ENCODE measurements at regions not wholly inside any gene's neighbourhood (a gene's known extent, or its start where the extent isn't known, plus 50 kb on each side); places are given as distances from the start of the nearest gene placed in this dataset.

- intact Hi-C loops (cut with DNase I): no loop called here
- no peak for ATAC-seq
Measured at GRCh38 chr3:81279481-81280379, 481.7 kb downstream of the GBE1 start.

GRCh38 chr3:81277853-81278252 lies 483.6 kb downstream of the GBE1 start:
- Histone ChIP-seq H3K4me3 (no peak overlapping the region), H3K27ac (no peak overlapping the region), H3K4me1 (no peaks in the 10 kb centered on the region), H3K36me3 (no peaks in the 10 kb centered on the region), H3K9me3 (no peaks in the 10 kb centered on the region), H3K27me3 (no peaks in the 10 kb centered on the region)
- intact Hi-C loops (cut with DNase I): no loop called here
- ATAC-seq: no peak
- no peak for TF ChIP-seq CTCF (IDR thresholded peaks at IDR 0.05)
- no peak for DNase-seq

More at GRCh38 chr3:81279481-81280379, 481.7 kb downstream of the GBE1 start:
- Histone ChIP-seq H3K36me3 (no peaks in the 10 kb centered on the region), H3K4me1 (no peaks in the 10 kb centered on the region), H3K27ac (no peak overlapping the region), H3K4me3 (no peak overlapping the region), H3K9me3 (no peaks in the 10 kb centered on the region), H3K27me3 (no peaks in the 10 kb centered on the region)
- DNase-seq: no peak
- TF ChIP-seq CTCF (IDR thresholded peaks at IDR 0.05): no peak

GRCh38 chr3:81274671-81275070 lies 486.8 kb downstream of the GBE1 start:
- H3K9me3 ChIP-seq: no peaks in the 10 kb centered on the region
- no peaks in the 10 kb centered on the region for H3K4me1 ChIP-seq
- intact Hi-C loops (cut with DNase I): no loop called here
- no peaks in the 10 kb centered on the region for H3K36me3 ChIP-seq
- TF ChIP-seq CTCF (IDR thresholded peaks at IDR 0.05): no peak
- H3K4me3 ChIP-seq: no peak overlapping the region
- ATAC-seq (no peak), DNase-seq (no peak)
- H3K27ac ChIP-seq: no peak overlapping the region
- no peaks in the 10 kb centered on the region for H3K27me3 ChIP-seq

GRCh38 chr3:81270603-81271379 lies 490.7 kb downstream of the GBE1 start:
- Histone ChIP-seq H3K27me3 (no peaks in the 10 kb centered on the region), H3K36me3 (no peaks in the 10 kb centered on the region), H3K9me3 (no peaks in the 10 kb centered on the region), H3K27ac (no peak overlapping the region), H3K4me3 (no peak overlapping the region), H3K4me1 (no peaks in the 10 kb centered on the region)
- intact Hi-C loops (cut with DNase I): no loop called here
- ATAC-seq: no peak
- no peak for TF ChIP-seq CTCF (IDR thresholded peaks at IDR 0.05)
- no peak for DNase-seq

GRCh38 chr3:81268526-81268925 lies 492.9 kb downstream of the GBE1 start:
- H3K9me3 ChIP-seq: no peaks in the 10 kb centered on the region
- TF ChIP-seq CTCF (IDR thresholded peaks at IDR 0.05): no peak
- no peaks in the 10 kb centered on the region for H3K27me3 ChIP-seq

More at GRCh38 chr3:81268526-81268925, 492.9 kb downstream of the GBE1 start:
- no peak for DNase-seq
- no peaks in the 10 kb centered on the region for H3K4me1 ChIP-seq
- H3K27ac ChIP-seq: no peak overlapping the region
- H3K36me3 ChIP-seq: no peaks in the 10 kb centered on the region
- intact Hi-C loops (cut with DNase I): no loop called here
- no peak overlapping the region for H3K4me3 ChIP-seq
- no peak for ATAC-seq

All from upper lobe of right lung (tissue), 1 donor.